ENCODE measurements at regions not wholly inside any gene's neighbourhood (a gene's known extent, or its start where the extent isn't known, plus 50 kb on each side); places are given as distances from the start of the nearest gene placed in this dataset.
"Not testable (repeated sequence)": the region's sequence is repeated elsewhere in the genome, so short reads cannot be mapped to it uniquely, and the experiment has no call there.

DNA sequence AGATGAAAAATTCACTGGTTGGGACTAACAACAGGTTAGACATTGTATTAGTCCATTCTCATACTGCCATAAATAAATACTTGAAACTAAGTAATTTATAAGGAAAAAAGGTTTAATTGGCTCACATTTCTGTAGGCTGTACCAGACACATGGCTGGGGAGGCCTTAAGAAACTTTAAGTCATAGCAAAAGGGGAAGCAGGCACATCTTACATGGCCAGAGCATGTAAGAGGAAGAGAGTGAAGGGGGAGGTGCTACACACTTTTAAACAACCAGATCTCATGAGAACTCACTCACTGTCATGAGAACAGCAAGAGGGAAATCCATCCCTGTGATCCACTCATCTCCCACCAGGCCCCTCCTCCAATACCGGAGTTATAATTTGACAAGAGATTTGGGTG, 125.9 kb downstream of the SUCLA2 start:
- Histone ChIP-seq H3K27ac (ENCODE audit: low read depth in 1 of 2, low read length in 2 of 2) (no peak overlapping the region), H3K36me3 (ENCODE audit: insufficient read depth, low read length) (no peaks in the 10 kb centered on the region), H3K4me1 (ENCODE audit: insufficient read depth, low read length) (no peaks in the 10 kb centered on the region), H3K27me3 (ENCODE audit: control insufficient read depth in 1 of 2, insufficient read depth in 2 of 2, low read length in 2 of 2) (no peaks in the 10 kb centered on the region), H3K4me3 (ENCODE audit: low read length) (no peak overlapping the region), H3K9me3 (ENCODE audit: control insufficient read depth in 1 of 2, insufficient read depth in 1 of 2, low read length in 2 of 2) (peaks cover 5 to 10% of the 10 kb centered on the region in 2 experiments)
- ATAC-seq (ENCODE audit: poor library complexity): no peak
- H3K4me1 Mint-ChIP-seq (ENCODE audit: low read depth): no peaks in the 10 kb centered on the region
- no peak overlapping the region for H3K27ac Mint-ChIP-seq
- DNase-seq: no peak
- H3K4me3 Mint-ChIP-seq: no peak overlapping the region
- intact Hi-C loops (cut with DNase I, micrococcal nuclease): no loop called here
- peaks cover 14% of the 10 kb centered on the region for H3K36me3 Mint-ChIP-seq (ENCODE audit: low read depth)
- H3K27me3 Mint-ChIP-seq: no peaks in the 10 kb centered on the region
- CTCF ChIA-PET: no interaction called here
- TF ChIP-seq, protein P1, sequence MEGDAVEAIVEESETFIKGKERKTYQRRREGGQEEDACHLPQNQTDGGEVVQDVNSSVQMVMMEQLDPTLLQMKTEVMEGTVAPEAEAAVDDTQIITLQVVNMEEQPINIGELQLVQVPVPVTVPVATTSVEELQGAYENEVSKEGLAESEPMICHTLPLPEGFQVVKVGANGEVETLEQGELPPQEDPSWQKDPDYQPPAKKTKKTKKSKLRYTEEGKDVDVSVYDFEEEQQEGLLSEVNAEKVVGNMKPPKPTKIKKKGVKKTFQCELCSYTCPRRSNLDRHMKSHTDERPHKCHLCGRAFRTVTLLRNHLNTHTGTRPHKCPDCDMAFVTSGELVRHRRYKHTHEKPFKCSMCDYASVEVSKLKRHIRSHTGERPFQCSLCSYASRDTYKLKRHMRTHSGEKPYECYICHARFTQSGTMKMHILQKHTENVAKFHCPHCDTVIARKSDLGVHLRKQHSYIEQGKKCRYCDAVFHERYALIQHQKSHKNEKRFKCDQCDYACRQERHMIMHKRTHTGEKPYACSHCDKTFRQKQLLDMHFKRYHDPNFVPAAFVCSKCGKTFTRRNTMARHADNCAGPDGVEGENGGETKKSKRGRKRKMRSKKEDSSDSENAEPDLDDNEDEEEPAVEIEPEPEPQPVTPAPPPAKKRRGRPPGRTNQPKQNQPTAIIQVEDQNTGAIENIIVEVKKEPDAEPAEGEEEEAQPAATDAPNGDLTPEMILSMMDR (IDR thresholded peaks at IDR 0.05): no peak
- POLR2A ChIA-PET: no interaction called here
- H3K9me3 Mint-ChIP-seq: peaks cover 7% of the 10 kb centered on the region

DNA sequence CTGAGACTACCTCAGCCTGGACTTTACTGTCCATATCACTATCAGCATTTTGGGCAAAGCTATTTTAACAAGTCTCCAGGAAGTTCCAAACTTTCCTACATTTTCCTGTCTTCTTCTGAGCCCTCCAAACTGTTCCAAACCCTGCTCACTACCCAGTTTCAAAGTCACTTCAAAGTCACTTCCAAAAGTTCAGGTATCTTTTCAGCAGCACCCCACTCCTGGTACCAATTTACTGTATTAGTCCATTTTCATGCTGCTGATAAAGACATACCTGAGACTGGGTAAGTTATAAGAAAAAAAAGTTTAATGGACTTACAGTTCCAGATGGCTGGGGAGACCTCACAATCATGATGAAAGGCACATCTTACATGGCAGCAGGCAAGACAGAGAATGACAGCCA, 127.1 kb downstream of the SUCLA2 start:
- H3K36me3 ChIP-seq (ENCODE audit: insufficient read depth, low read length); H3K4me1 ChIP-seq (ENCODE audit: insufficient read depth, low read length); H3K27ac Mint-ChIP-seq; H3K9me3 Mint-ChIP-seq; H3K27me3 ChIP-seq (ENCODE audit: control insufficient read depth in 1 of 2, insufficient read depth in 2 of 2, low read length in 2 of 2); H3K4me1 Mint-ChIP-seq (ENCODE audit: low read depth); POLR2A ChIA-PET; H3K27ac ChIP-seq (ENCODE audit: low read depth in 1 of 2, low read length in 2 of 2); intact Hi-C loops (cut with DNase I, micrococcal nuclease); ATAC-seq (ENCODE audit: poor library complexity); H3K4me3 ChIP-seq (ENCODE audit: low read length); H3K9me3 ChIP-seq (ENCODE audit: control insufficient read depth in 1 of 2, insufficient read depth in 1 of 2, low read length in 2 of 2); CTCF ChIA-PET; DNase-seq; H3K27me3 Mint-ChIP-seq; H3K4me3 Mint-ChIP-seq: not testable (repeated sequence)
- H3K36me3 Mint-ChIP-seq (ENCODE audit: low read depth): peaks cover 14% of the 10 kb centered on the region

DNA sequence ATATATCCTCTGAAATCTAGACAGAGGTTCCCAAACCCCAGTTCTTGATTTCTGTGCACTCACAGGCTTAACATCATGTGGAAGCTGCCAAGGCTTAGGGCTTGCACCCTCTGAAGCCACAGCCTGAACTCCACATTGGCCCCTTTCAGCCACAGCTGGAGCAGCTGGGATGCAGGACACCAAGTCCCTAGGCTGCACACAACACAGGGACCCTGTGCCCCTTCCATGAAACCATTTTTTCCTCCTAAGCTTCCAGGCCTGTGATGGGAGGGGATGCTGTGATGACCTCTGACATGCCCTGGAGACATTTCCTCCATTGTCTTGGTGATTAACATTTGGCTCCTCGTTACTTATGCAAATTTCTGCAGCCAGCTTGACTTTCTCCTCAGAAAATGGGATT, 127.8 kb downstream of the SUCLA2 start:
- peaks cover 14% of the 10 kb centered on the region for H3K36me3 Mint-ChIP-seq (ENCODE audit: low read depth)
- H3K27ac Mint-ChIP-seq; CTCF ChIA-PET; H3K9me3 ChIP-seq (ENCODE audit: control insufficient read depth in 1 of 2, insufficient read depth in 1 of 2, low read length in 2 of 2); H3K4me3 Mint-ChIP-seq; H3K4me1 Mint-ChIP-seq (ENCODE audit: low read depth); H3K27me3 Mint-ChIP-seq; ATAC-seq (ENCODE audit: poor library complexity); H3K4me1 ChIP-seq (ENCODE audit: insufficient read depth, low read length); DNase-seq; H3K36me3 ChIP-seq (ENCODE audit: insufficient read depth, low read length); POLR2A ChIA-PET; H3K9me3 Mint-ChIP-seq; H3K27me3 ChIP-seq (ENCODE audit: control insufficient read depth in 1 of 2, insufficient read depth in 2 of 2, low read length in 2 of 2); H3K4me3 ChIP-seq (ENCODE audit: low read length); intact Hi-C loops (cut with DNase I, micrococcal nuclease); H3K27ac ChIP-seq (ENCODE audit: low read depth in 1 of 2, low read length in 2 of 2): not testable (repeated sequence)

DNA sequence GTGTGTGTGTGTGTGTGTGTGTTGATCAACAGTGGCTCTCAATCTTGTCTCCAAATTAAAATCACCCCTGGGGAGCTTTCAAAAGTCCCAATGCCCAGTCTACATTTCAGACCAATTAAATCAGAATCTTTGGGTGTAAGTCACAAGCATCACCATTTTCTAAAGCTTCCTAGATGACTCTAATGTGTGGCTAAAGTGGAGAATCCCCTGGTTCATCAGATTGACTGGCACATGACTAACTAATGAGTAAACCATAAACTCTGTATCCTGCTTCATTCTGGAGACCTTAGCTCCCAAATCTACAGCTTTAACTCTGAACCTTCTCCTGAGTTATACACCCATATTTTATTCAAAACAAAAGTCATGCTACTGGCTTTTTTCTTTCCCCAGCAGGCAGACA, 131.3 kb downstream of the SUCLA2 start:
- Mint-ChIP-seq H3K4me1 (ENCODE audit: low read depth) (no peaks in the 10 kb centered on the region), H3K27me3 (no peaks in the 10 kb centered on the region), H3K9me3 (peaks cover under 1% of the 10 kb centered on the region), H3K36me3 (ENCODE audit: low read depth) (peaks cover 14% of the 10 kb centered on the region), H3K27ac (no peak overlapping the region), H3K4me3 (no peak overlapping the region)
- H3K27ac ChIP-seq (ENCODE audit: low read depth in 1 of 2, low read length in 2 of 2): no peak overlapping the region
- ATAC-seq (ENCODE audit: poor library complexity) (no peak), DNase-seq (no peak)
- H3K4me3 ChIP-seq (ENCODE audit: low read length): no peak overlapping the region
- POLR2A ChIA-PET: no interaction called here
- intact Hi-C loops (cut with DNase I, micrococcal nuclease): no loop called here
- H3K36me3 ChIP-seq (ENCODE audit: insufficient read depth, low read length): no peaks in the 10 kb centered on the region
- peaks cover 5 to 9% of the 10 kb centered on the region in 2 experiments for H3K9me3 ChIP-seq (ENCODE audit: control insufficient read depth in 1 of 2, insufficient read depth in 1 of 2, low read length in 2 of 2)
- CTCF ChIA-PET: interaction anchor here (0.6 kb wide), 1 partner anchor 1422 kb away, joined by 3 read pairs; no protein-coding TSS in a partner anchor
- H3K27me3 ChIP-seq (ENCODE audit: control insufficient read depth in 1 of 2, insufficient read depth in 2 of 2, low read length in 2 of 2): no peaks in the 10 kb centered on the region
- no peaks in the 10 kb centered on the region for H3K4me1 ChIP-seq (ENCODE audit: insufficient read depth, low read length)
- TF ChIP-seq, protein P1 (IDR thresholded peaks at IDR 0.05): no peak
